ENCODE measurements at regions not wholly inside any gene's neighbourhood (a gene's known extent, or its start where the extent isn't known, plus 50 kb on each side); places are given as distances from the start of the nearest gene placed in this dataset.

GRCh38 chr1:185536165-185536920 lies 197.8 kb upstream of the HMCN1 start:
- no peaks in the 10 kb centered on the region for H3K9me2 ChIP-seq
- H3K4me2 ChIP-seq, result no peak overlapping the region
- H2AFZ ChIP-seq (ENCODE audit: low read depth), result no peak overlapping the region
- CTCF ChIA-PET, result no interaction called here
- WGBS (ENCODE audit: low lambda C conversion rate), result 38% methylated on average over 3 of the region's 3 CpGs
- H3K4me3 ChIP-seq (ENCODE audit: low read depth in 2 of 2, low read length in 1 of 2), result no peak overlapping the region
- POLR2A ChIA-PET, result no interaction called here
- H3K27ac ChIP-seq (ENCODE audit: low read depth in 2 of 2, low read length in 1 of 2), result no peak overlapping the region
- no peaks in the 10 kb centered on the region; a peak in 1 of 4 replicates for H3K4me1 ChIP-seq (ENCODE audit: control insufficient read depth in 1 of 2, insufficient read depth in 2 of 2, low read depth in 1 of 2, low read length in 1 of 2)
- DNase-seq, result no peak
- no peak overlapping the region for H3K9ac ChIP-seq
- no peaks in the 10 kb centered on the region for H4K20me1 ChIP-seq (ENCODE audit: insufficient read depth)
- no peaks in the 10 kb centered on the region for H3K36me3 ChIP-seq (replicated peaks in 1 of 2; ENCODE audit: control insufficient read depth in 1 of 2, insufficient read depth in 2 of 2, low read length in 1 of 2)
- no peak for TF ChIP-seq CHD2 (IDR thresholded peaks at IDR 0.05; ENCODE audit: low read length, partially characterized antibody)
- no peak for TF ChIP-seq REST (IDR thresholded peaks at IDR 0.05; ENCODE audit: low read depth, low read length)
- TF ChIP-seq, protein P1, sequence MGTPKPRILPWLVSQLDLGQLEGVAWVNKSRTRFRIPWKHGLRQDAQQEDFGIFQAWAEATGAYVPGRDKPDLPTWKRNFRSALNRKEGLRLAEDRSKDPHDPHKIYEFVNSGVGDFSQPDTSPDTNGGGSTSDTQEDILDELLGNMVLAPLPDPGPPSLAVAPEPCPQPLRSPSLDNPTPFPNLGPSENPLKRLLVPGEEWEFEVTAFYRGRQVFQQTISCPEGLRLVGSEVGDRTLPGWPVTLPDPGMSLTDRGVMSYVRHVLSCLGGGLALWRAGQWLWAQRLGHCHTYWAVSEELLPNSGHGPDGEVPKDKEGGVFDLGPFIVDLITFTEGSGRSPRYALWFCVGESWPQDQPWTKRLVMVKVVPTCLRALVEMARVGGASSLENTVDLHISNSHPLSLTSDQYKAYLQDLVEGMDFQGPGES (IDR thresholded peaks at IDR 0.05; ENCODE audit: low read depth, low read length), result no peak
- no peak for TF ChIP-seq TEAD4 (IDR thresholded peaks at IDR 0.05; ENCODE audit: borderline replicate concordance, insufficient read depth)
- no peak for TF ChIP-seq RFX5 (IDR thresholded peaks at IDR 0.05; ENCODE audit: low read length)
- TF ChIP-seq FOXM1 (IDR thresholded peaks at IDR 0.05; ENCODE audit: low read depth), result no peak
- TF ChIP-seq, protein P2, sequence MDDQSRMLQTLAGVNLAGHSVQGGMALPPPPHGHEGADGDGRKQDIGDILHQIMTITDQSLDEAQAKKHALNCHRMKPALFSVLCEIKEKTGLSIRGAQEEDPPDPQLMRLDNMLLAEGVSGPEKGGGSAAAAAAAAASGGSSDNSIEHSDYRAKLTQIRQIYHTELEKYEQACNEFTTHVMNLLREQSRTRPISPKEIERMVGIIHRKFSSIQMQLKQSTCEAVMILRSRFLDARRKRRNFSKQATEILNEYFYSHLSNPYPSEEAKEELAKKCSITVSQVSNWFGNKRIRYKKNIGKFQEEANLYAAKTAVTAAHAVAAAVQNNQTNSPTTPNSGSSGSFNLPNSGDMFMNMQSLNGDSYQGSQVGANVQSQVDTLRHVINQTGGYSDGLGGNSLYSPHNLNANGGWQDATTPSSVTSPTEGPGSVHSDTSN (IDR thresholded peaks at IDR 0.05), result no peak
- TF ChIP-seq FOSL2 (IDR thresholded peaks at IDR 0.05; ENCODE audit: borderline replicate concordance, low read depth), result no peak
- no peak for TF ChIP-seq RXRA (IDR thresholded peaks at IDR 0.05; ENCODE audit: borderline replicate concordance, low read depth)
- no peak for TF ChIP-seq MEF2A (IDR thresholded peaks at IDR 0.05; ENCODE audit: borderline replicate concordance, low read depth)
- TF ChIP-seq USF1 (IDR thresholded peaks at IDR 0.05; ENCODE audit: borderline replicate concordance, low read depth), result no peak
- no peak for TF ChIP-seq SMC3 (IDR thresholded peaks at IDR 0.05; ENCODE audit: low read depth, low read length)
- TF ChIP-seq NFIC (IDR thresholded peaks at IDR 0.05; ENCODE audit: borderline replicate concordance), result no peak
- no peaks in the 10 kb centered on the region for H3K27me3 ChIP-seq (ENCODE audit: insufficient read depth)
- H3K79me2 ChIP-seq (ENCODE audit: insufficient read depth), result no peaks in the 10 kb centered on the region
- H3K9me3 ChIP-seq, result no peaks in the 10 kb centered on the region
- no peaks in the 10 kb centered on the region for H3F3A ChIP-seq (replicated peaks; ENCODE audit: insufficient read depth)
